ENCODE measurements at regions not wholly inside any gene's neighbourhood (a gene's known extent, or its start where the extent isn't known, plus 50 kb on each side); places are given as distances from the start of the nearest gene placed in this dataset.

GRCh38 chr7:3141326-3141725 lies 97.7 kb upstream of the CARD11 start:
- no peak for TF ChIP-seq POLR2AphosphoS5 (IDR thresholded peaks at IDR 0.05; ENCODE audit: borderline replicate concordance, low read depth, low read length)
- no peak for TF ChIP-seq EZH2 (IDR thresholded peaks at IDR 0.05)
